Mammary epithelial cell (primary cell): ENCODE measurements at regions not wholly inside any gene's neighbourhood (a gene's known extent, or its start where the extent isn't known, plus 50 kb on each side); places are given as distances from the start of the nearest gene placed in this dataset.

ENCODE experiments used
- EZH2 ChIP-seq: IDR thresholded peaks from 2 replicates; pipeline ENCODE4 v1.6.1; 2012; ENCODE audit warnings: low read length, inconsistent platforms, borderline replicate concordance
- TF ChIP-seq, protein P1 (sequence below), 2 donors: IDR thresholded peaks in 1 of 2; conservative IDR thresholded peaks in 1 of 2; 2 replicates each; pipeline ENCODE4 v1.5.1; 2011 to 2012; ENCODE audit warnings: inconsistent platforms in 2 of 2, low read length in 2 of 2, mild to moderate bottlenecking in 2 of 2, control low read depth in 1 of 2, low read depth in 1 of 2; ENCODE audit not compliant: insufficient read depth in 1 of 2; ENCODE audit errors: extremely low read depth in 1 of 2

GRCh38 chr2:150974234-150974633 is 287.4 kb downstream of the RBM43 start:
- TF ChIP-seq, protein P1, sequence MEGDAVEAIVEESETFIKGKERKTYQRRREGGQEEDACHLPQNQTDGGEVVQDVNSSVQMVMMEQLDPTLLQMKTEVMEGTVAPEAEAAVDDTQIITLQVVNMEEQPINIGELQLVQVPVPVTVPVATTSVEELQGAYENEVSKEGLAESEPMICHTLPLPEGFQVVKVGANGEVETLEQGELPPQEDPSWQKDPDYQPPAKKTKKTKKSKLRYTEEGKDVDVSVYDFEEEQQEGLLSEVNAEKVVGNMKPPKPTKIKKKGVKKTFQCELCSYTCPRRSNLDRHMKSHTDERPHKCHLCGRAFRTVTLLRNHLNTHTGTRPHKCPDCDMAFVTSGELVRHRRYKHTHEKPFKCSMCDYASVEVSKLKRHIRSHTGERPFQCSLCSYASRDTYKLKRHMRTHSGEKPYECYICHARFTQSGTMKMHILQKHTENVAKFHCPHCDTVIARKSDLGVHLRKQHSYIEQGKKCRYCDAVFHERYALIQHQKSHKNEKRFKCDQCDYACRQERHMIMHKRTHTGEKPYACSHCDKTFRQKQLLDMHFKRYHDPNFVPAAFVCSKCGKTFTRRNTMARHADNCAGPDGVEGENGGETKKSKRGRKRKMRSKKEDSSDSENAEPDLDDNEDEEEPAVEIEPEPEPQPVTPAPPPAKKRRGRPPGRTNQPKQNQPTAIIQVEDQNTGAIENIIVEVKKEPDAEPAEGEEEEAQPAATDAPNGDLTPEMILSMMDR (conservative IDR thresholded peaks at IDR 0.05 in 1 of 2, IDR thresholded peaks at IDR 0.05 in 1 of 2; ENCODE audit: extremely low read depth in 1 of 2, insufficient read depth in 1 of 2, low read depth in 1 of 2, low read length in 2 of 2) = no peak
- no peak for TF ChIP-seq EZH2
